ENCODE measurements at regions not wholly inside any gene's neighbourhood (a gene's known extent, or its start where the extent isn't known, plus 50 kb on each side); places are given as distances from the start of the nearest gene placed in this dataset.

- H3K4me3 ChIP-seq = no peak overlapping the region
- intact Hi-C loops (cut with DNase I) = no loop called here
- no peak for TF ChIP-seq POLR2A (IDR thresholded peaks at IDR 0.05)
- no peak for TF ChIP-seq CTCF (IDR thresholded peaks at IDR 0.05)
- no peaks in the 10 kb centered on the region for H3K36me3 ChIP-seq
- ATAC-seq (no peak), DNase-seq (no peak)
- H3K9me3 ChIP-seq = no peaks in the 10 kb centered on the region
- H3K4me1 ChIP-seq = peaks cover 0 to 8% (median 0%) of the 10 kb centered on the region in 12 donors
- H3K27me3 ChIP-seq = no peaks in the 10 kb centered on the region
- H3K27ac ChIP-seq = no peak overlapping the region
- 93 to 94% (median 93%) methylated on average over 9 of the region's 9 CpGs for WGBS, 4 donors
These were observed 51.9 kb upstream of the TBL1XR1 start for GRCh38 chr3:177249203-177249602.

GRCh38 chr3:177250151-177250550 lies 52.9 kb upstream of the TBL1XR1 start:
- no peak overlapping the region for H3K4me3 ChIP-seq
- DNase-seq (no peak), ATAC-seq (no peak)
- intact Hi-C loops (cut with DNase I) = no loop called here
- 60 to 77% (median 75%) methylated on average over 1 of the region's 1 CpG for WGBS, 4 donors
- H3K9me3 ChIP-seq = no peaks in the 10 kb centered on the region
- no peaks in the 10 kb centered on the region for H3K36me3 ChIP-seq
- no peak overlapping the region for H3K27ac ChIP-seq
- TF ChIP-seq POLR2A (IDR thresholded peaks at IDR 0.05) (no peak), CTCF (IDR thresholded peaks at IDR 0.05) (no peak)
- H3K27me3 ChIP-seq = no peaks in the 10 kb centered on the region
- H3K4me1 ChIP-seq = peaks cover 0 to 8% (median 0%) of the 10 kb centered on the region in 12 donors

GRCh38 chr3:177251755-177252154 lies 54.5 kb upstream of the TBL1XR1 start:
- Histone ChIP-seq H3K4me1 (peaks cover 0 to 8% (median 0%) of the 10 kb centered on the region in 12 donors), H3K4me3 (no peak overlapping the region), H3K9me3 (no peaks in the 10 kb centered on the region), H3K36me3 (no peaks in the 10 kb centered on the region), H3K27me3 (no peaks in the 10 kb centered on the region), H3K27ac (no peak overlapping the region)
- no peak for ATAC-seq
- intact Hi-C loops (cut with DNase I) = no loop called here
- no peak for DNase-seq
- TF ChIP-seq CTCF (IDR thresholded peaks at IDR 0.05) (no peak), POLR2A (IDR thresholded peaks at IDR 0.05) (no peak)
- 87 to 96% (median 95%) methylated on average over 4 of the region's 4 CpGs for WGBS, 4 donors

GRCh38 chr3:177257006-177257405 lies 59.7 kb upstream of the TBL1XR1 start:
- intact Hi-C loops (cut with DNase I) = no loop called here
- Histone ChIP-seq H3K27ac (no peak overlapping the region), H3K36me3 (no peaks in the 10 kb centered on the region), H3K9me3 (no peaks in the 10 kb centered on the region), H3K4me3 (no peak overlapping the region), H3K4me1 (no peaks in the 10 kb centered on the region), H3K27me3 (no peaks in the 10 kb centered on the region)
- ATAC-seq (no peak), DNase-seq (no peak)
- TF ChIP-seq CTCF (IDR thresholded peaks at IDR 0.05) = no peak
- TF ChIP-seq POLR2A (IDR thresholded peaks at IDR 0.05) = no peak
- WGBS, 4 donors = 84 to 95% (median 92%) methylated on average over 1 of the region's 1 CpG

All from heart left ventricle (tissue), 16 donors.